Fibroblast of lung (primary cell): ENCODE measurements at regions not wholly inside any gene's neighbourhood (a gene's known extent, or its start where the extent isn't known, plus 50 kb on each side); places are given as distances from the start of the nearest gene placed in this dataset.
A peak's percentile ranks its signal among the peaks of the same experiment; 100 is the strongest.

ENCODE experiments used
- DNase-seq, 2 donors: peaks; one replicate each; pipeline versions ENCODE4 v3.0.0 to v3.0.0-alpha.2; 2010; ENCODE audit warnings: low read depth in 2 of 2
- H2AFZ ChIP-seq: 2 replicates; pipeline ENCODE4 v1.5.1; 2012; ENCODE audit warnings: low read length, control low read depth, inconsistent platforms
- H3K27ac ChIP-seq: 2 replicates; pipeline ENCODE4 v1.5.1; 2011; ENCODE audit warnings: low read length, control low read depth; ENCODE audit not compliant: insufficient read depth
- H3K27me3 ChIP-seq: 2 replicates; pipeline ENCODE4 v1.5.1; 2011; ENCODE audit warnings: mild to moderate bottlenecking, low read length; ENCODE audit not compliant: control insufficient read depth, insufficient read depth
- H3K36me3 ChIP-seq: 2 replicates; pipeline ENCODE4 v1.5.1; 2011; ENCODE audit warnings: low read length; ENCODE audit not compliant: control insufficient read depth, insufficient read depth
- H3K4me1 ChIP-seq: 2 replicates; pipeline ENCODE4 v1.5.1; 2011; ENCODE audit warnings: low read length; ENCODE audit not compliant: control insufficient read depth, insufficient read depth; ENCODE audit errors: extremely low read depth
- H3K4me2 ChIP-seq: 2 replicates; pipeline ENCODE4 v1.5.1; 2011; ENCODE audit warnings: low read length, control low read depth; ENCODE audit not compliant: insufficient read depth; ENCODE audit errors: extremely low read depth
- H3K4me3 ChIP-seq, 4 experiments: fragments of 200-600 bp in 1 of 4; sonication (generic) in 1 of 4; replicated peaks in 1 of 4; 2 replicates each; pipeline ENCODE4 v1.5.1; 2011 to 2016; ENCODE audit warnings: low read length in 4 of 4, low read depth in 3 of 4, mild to moderate bottlenecking in 3 of 4, control low read depth in 2 of 4, inconsistent platforms in 1 of 4, mixed read lengths in 1 of 4; ENCODE audit not compliant: insufficient read depth in 1 of 4; ENCODE audit errors: control extremely low read depth in 1 of 4
- H3K79me2 ChIP-seq: 2 replicates; pipeline ENCODE4 v1.5.1; 2012; ENCODE audit warnings: mild to moderate bottlenecking, low read length, inconsistent platforms; ENCODE audit not compliant: control insufficient read depth, insufficient read depth
- H3K9ac ChIP-seq: 2 replicates; pipeline ENCODE4 v1.5.1; 2011; ENCODE audit warnings: mild to moderate bottlenecking, low read length, control low read depth; ENCODE audit not compliant: insufficient read depth
- H3K9me3 ChIP-seq: 2 replicates; pipeline ENCODE4 v1.5.1; 2012; ENCODE audit warnings: low read depth, low read length; ENCODE audit not compliant: control insufficient read depth, insufficient read depth
- H4K20me1 ChIP-seq: 2 replicates; pipeline ENCODE4 v1.5.1; 2011; ENCODE audit warnings: low read length; ENCODE audit not compliant: control insufficient read depth, insufficient read depth; ENCODE audit errors: extremely low read depth
- CTCF ChIP-seq, 2 donors: IDR thresholded peaks in 1 of 2; conservative IDR thresholded peaks in 1 of 2; 1 replicate in 1 of 2; 2 replicates in 1 of 2; pipeline ENCODE4 v1.5.1; 2011 to 2012; ENCODE audit warnings: low read length in 2 of 2, control low read depth in 1 of 2, inconsistent platforms in 1 of 2, low read depth in 1 of 2, mild to moderate bottlenecking in 1 of 2
- EZH2 ChIP-seq: IDR thresholded peaks from 2 replicates; pipeline ENCODE4 v1.5.1; 2012; ENCODE audit warnings: low read length, control low read depth, mild to moderate bottlenecking; ENCODE audit errors: missing control alignments

GRCh38 chr12:84605983-84606382 is 306.6 kb downstream of the SLC6A15 start:
- Histone ChIP-seq H3K79me2 (no peaks in the 10 kb centered on the region), H3K4me1 (no peaks in the 10 kb centered on the region)
- no peak for DNase-seq

GRCh38 chr12:84604551-84604950 is 308.0 kb downstream of the SLC6A15 start:
- TF ChIP-seq EZH2: no peak
- TF ChIP-seq CTCF (conservative IDR thresholded peaks at IDR 0.05 in 1 of 2, IDR thresholded peaks at IDR 0.05 in 1 of 2; ENCODE audit: low read depth in 1 of 2, low read length in 2 of 2): no peak
- H3K9me3 ChIP-seq: no peaks in the 10 kb centered on the region
- H3K4me1 ChIP-seq: no peaks in the 10 kb centered on the region
- no peaks in the 10 kb centered on the region for H4K20me1 ChIP-seq
- H3K27ac ChIP-seq: no peak overlapping the region
- no peak overlapping the region for H2AFZ ChIP-seq
- no peaks in the 10 kb centered on the region for H3K79me2 ChIP-seq
- H3K4me2 ChIP-seq: no peak overlapping the region
- no peaks in the 10 kb centered on the region for H3K36me3 ChIP-seq
- H3K9ac ChIP-seq: no peak overlapping the region
- H3K4me3 ChIP-seq: no peak overlapping the region
- H3K27me3 ChIP-seq: no peaks in the 10 kb centered on the region
- DNase-seq: peak in 1 of 2 donors; percentile 12

More at GRCh38 chr12:84605983-84606382, 306.6 kb downstream of the SLC6A15 start:
- H4K20me1 ChIP-seq: no peaks in the 10 kb centered on the region
- no peaks in the 10 kb centered on the region for H3K9me3 ChIP-seq
- no peak overlapping the region for H3K9ac ChIP-seq
- no peaks in the 10 kb centered on the region for H3K36me3 ChIP-seq
- H2AFZ ChIP-seq: no peak overlapping the region
- no peak overlapping the region for H3K4me2 ChIP-seq
- H3K4me3 ChIP-seq: no peak overlapping the region
- no peaks in the 10 kb centered on the region for H3K27me3 ChIP-seq
- no peak for TF ChIP-seq EZH2
- H3K27ac ChIP-seq: no peak overlapping the region

GRCh38 chr12:84603484-84604248 is 308.9 kb downstream of the SLC6A15 start:
- Histone ChIP-seq H4K20me1 (no peaks in the 10 kb centered on the region), H3K4me3 (no peak overlapping the region), H3K9ac (no peak overlapping the region), H3K9me3 (no peaks in the 10 kb centered on the region), H3K27me3 (no peaks in the 10 kb centered on the region), H3K4me1 (no peaks in the 10 kb centered on the region), H3K27ac (no peak overlapping the region), H3K36me3 (no peaks in the 10 kb centered on the region), H3K4me2 (no peak overlapping the region), H2AFZ (no peak overlapping the region), H3K79me2 (no peaks in the 10 kb centered on the region)
- no peak for TF ChIP-seq CTCF (conservative IDR thresholded peaks at IDR 0.05 in 1 of 2, IDR thresholded peaks at IDR 0.05 in 1 of 2; ENCODE audit: low read depth in 1 of 2, low read length in 2 of 2)
- no peak for DNase-seq
